ENCODE measurements at regions not wholly inside any gene's neighbourhood (a gene's known extent, or its start where the extent isn't known, plus 50 kb on each side); places are given as distances from the start of the nearest gene placed in this dataset.

- no peaks in the 10 kb centered on the region for H3K9me3 ChIP-seq
- DNase-seq = no peak
- H3K4me3 ChIP-seq = no peak overlapping the region
- no peaks in the 10 kb centered on the region for H3K4me1 ChIP-seq
- WGBS (ENCODE audit: insufficient coverage, low coverage, low lambda C conversion rate, missing lambda C conversion rate) = 71% methylated on average over 1 of the region's 1 CpG
- no peak overlapping the region for H3K27ac ChIP-seq
- no peaks in the 10 kb centered on the region for H3K27me3 ChIP-seq
- intact Hi-C loops (cut with DNase I) = no loop called here
- TF ChIP-seq POLR2A (IDR thresholded peaks at IDR 0.05) = no peak
- TF ChIP-seq, protein P1, sequence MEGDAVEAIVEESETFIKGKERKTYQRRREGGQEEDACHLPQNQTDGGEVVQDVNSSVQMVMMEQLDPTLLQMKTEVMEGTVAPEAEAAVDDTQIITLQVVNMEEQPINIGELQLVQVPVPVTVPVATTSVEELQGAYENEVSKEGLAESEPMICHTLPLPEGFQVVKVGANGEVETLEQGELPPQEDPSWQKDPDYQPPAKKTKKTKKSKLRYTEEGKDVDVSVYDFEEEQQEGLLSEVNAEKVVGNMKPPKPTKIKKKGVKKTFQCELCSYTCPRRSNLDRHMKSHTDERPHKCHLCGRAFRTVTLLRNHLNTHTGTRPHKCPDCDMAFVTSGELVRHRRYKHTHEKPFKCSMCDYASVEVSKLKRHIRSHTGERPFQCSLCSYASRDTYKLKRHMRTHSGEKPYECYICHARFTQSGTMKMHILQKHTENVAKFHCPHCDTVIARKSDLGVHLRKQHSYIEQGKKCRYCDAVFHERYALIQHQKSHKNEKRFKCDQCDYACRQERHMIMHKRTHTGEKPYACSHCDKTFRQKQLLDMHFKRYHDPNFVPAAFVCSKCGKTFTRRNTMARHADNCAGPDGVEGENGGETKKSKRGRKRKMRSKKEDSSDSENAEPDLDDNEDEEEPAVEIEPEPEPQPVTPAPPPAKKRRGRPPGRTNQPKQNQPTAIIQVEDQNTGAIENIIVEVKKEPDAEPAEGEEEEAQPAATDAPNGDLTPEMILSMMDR (IDR thresholded peaks at IDR 0.05) = no peak
- no peak for ATAC-seq
- H3K36me3 ChIP-seq = no peaks in the 10 kb centered on the region
Observed at GRCh38 chr4:32251126-32251525, 1531.0 kb downstream of the PCDH7 start.

- WGBS (ENCODE audit: insufficient coverage, low coverage, low lambda C conversion rate, missing lambda C conversion rate) = 71% methylated on average over 2 of the region's 2 CpGs
- Histone ChIP-seq H3K4me1 (no peaks in the 10 kb centered on the region), H3K4me3 (no peak overlapping the region), H3K27me3 (no peaks in the 10 kb centered on the region), H3K9me3 (no peaks in the 10 kb centered on the region), H3K27ac (no peak overlapping the region), H3K36me3 (no peaks in the 10 kb centered on the region)
- intact Hi-C loops (cut with DNase I) = no loop called here
- no peak for ATAC-seq
- no peak for TF ChIP-seq POLR2A (IDR thresholded peaks at IDR 0.05)
- TF ChIP-seq, protein P1 (IDR thresholded peaks at IDR 0.05) = no peak
- no peak for DNase-seq
Observed at GRCh38 chr4:32251926-32252325, 1531.8 kb downstream of the PCDH7 start.

GRCh38 chr4:32254216-32254615 is 1534.0 kb downstream of the PCDH7 start:
- Histone ChIP-seq H3K27me3 (no peaks in the 10 kb centered on the region), H3K9me3 (no peaks in the 10 kb centered on the region)

GRCh38 chr4:32258986-32259385 is 1538.8 kb downstream of the PCDH7 start:
- H3K4me3 ChIP-seq = no peak overlapping the region
- H3K36me3 ChIP-seq = no peaks in the 10 kb centered on the region
- no peak for DNase-seq
- TF ChIP-seq, protein P1 (IDR thresholded peaks at IDR 0.05) = no peak
- no peak for TF ChIP-seq POLR2A (IDR thresholded peaks at IDR 0.05)
- WGBS (ENCODE audit: insufficient coverage, low coverage, low lambda C conversion rate, missing lambda C conversion rate) = 24% methylated on average over 2 of the region's 2 CpGs
- H3K4me1 ChIP-seq = no peaks in the 10 kb centered on the region
- H3K9me3 ChIP-seq = no peaks in the 10 kb centered on the region
- intact Hi-C loops (cut with DNase I) = no loop called here
- ATAC-seq = no peak
- no peak overlapping the region for H3K27ac ChIP-seq
- no peaks in the 10 kb centered on the region for H3K27me3 ChIP-seq

More at GRCh38 chr4:32254216-32254615, 1534.0 kb downstream of the PCDH7 start:
- no peak for ATAC-seq
- no peaks in the 10 kb centered on the region for H3K4me1 ChIP-seq
- intact Hi-C loops (cut with DNase I) = no loop called here
- TF ChIP-seq, protein P1 (IDR thresholded peaks at IDR 0.05) = no peak
- no peak for TF ChIP-seq POLR2A (IDR thresholded peaks at IDR 0.05)
- WGBS (ENCODE audit: insufficient coverage, low coverage, low lambda C conversion rate, missing lambda C conversion rate) = 17% methylated on average over 3 of the region's 3 CpGs
- H3K27ac ChIP-seq = no peak overlapping the region
- no peak for DNase-seq
- no peak overlapping the region for H3K4me3 ChIP-seq
- no peaks in the 10 kb centered on the region for H3K36me3 ChIP-seq

DNA sequence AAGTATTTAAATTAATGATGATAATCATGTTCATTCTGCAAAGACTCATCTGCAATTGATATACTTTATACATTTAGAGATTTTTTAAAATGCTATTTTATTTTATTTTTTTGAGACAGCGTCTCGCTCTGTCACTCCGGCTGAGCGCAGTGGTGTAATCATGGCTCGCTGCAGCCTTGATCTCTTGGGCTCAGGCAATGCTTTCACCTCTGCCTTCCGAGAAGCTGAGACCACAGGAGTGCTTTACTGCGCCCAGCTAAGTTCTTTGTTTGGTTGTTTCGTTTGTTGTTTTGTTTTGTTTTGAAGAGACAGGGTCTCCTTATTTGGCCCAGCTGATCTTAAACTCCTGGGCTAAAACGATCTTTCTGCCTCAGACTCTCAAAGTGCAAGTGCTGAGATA is 1541.0 kb downstream of the PCDH7 start:
- ATAC-seq = no peak
- Histone ChIP-seq H3K9me3 (no peaks in the 10 kb centered on the region), H3K36me3 (no peaks in the 10 kb centered on the region), H3K4me1 (no peaks in the 10 kb centered on the region), H3K27me3 (no peaks in the 10 kb centered on the region), H3K4me3 (no peak overlapping the region), H3K27ac (no peak overlapping the region)
- no peak for DNase-seq
- 74% methylated on average over 9 of the region's 9 CpGs for WGBS (ENCODE audit: insufficient coverage, low coverage, low lambda C conversion rate, missing lambda C conversion rate)
- intact Hi-C loops (cut with DNase I) = no loop called here
- TF ChIP-seq, protein P1 (IDR thresholded peaks at IDR 0.05) = no peak
- no peak for TF ChIP-seq POLR2A (IDR thresholded peaks at IDR 0.05)

Data from right lobe of liver (tissue), 6 donors.